Gastrocnemius medialis (tissue), 4 donors: ENCODE measurements at regions not wholly inside any gene's neighbourhood (a gene's known extent, or its start where the extent isn't known, plus 50 kb on each side); places are given as distances from the start of the nearest gene placed in this dataset.

Source experiments
- ATAC-seq, 2 donors: fragments of 150-250 bp; one replicate each; pipeline ENCODE4 v1.9.1; 2016
- DNase-seq, 2 donors: peaks; one replicate each; pipeline ENCODE4 v3.0.0-alpha.2; 2019
- H3K27ac ChIP-seq, 4 donors: fragments of 200-600 bp; sonication (generic); 1 replicate in 1 of 4; 2 replicates in 3 of 4; pipeline ENCODE4 v1.5.1; 2016 to 2018; ENCODE audit warnings: mild to moderate bottlenecking in 2 of 4, moderate library complexity in 1 of 4
- H3K27me3 ChIP-seq, 3 donors: fragments of 200-600 bp; sonication (generic) in 2 of 3; 1 replicate in 1 of 3; 2 replicates in 2 of 3; pipeline versions ENCODE4 v1.5.1 to v1.6.0; 2016 to 2019; ENCODE audit warnings: mild to moderate bottlenecking in 1 of 3, moderate library complexity in 1 of 3
- H3K36me3 ChIP-seq, 2 donors: fragments of 200-600 bp; sonication (generic) in 1 of 2; one replicate each; pipeline ENCODE4 v1.5.1; 2017 to 2018
- H3K4me1 ChIP-seq, 2 donors: fragments of 200-600 bp; sonication (generic) in 1 of 2; one replicate each; pipeline ENCODE4 v1.5.1; 2016 to 2017; ENCODE audit warnings: mild to moderate bottlenecking in 2 of 2
- H3K4me3 ChIP-seq, 4 donors: fragments of 200-600 bp; sonication (generic) in 3 of 4; 1 replicate in 1 of 4; 2 replicates in 3 of 4; pipeline ENCODE4 v1.5.1; 2016 to 2019; ENCODE audit warnings: mild to moderate bottlenecking in 2 of 4
- H3K9me3 ChIP-seq, 3 donors: fragments of 200-600 bp; sonication (generic) in 2 of 3; 1 replicate in 1 of 3; 2 replicates in 2 of 3; pipeline ENCODE4 v1.5.1; 2016 to 2019
- POLR2A ChIP-seq, 2 donors: fragments of 450-650 bp; IDR thresholded peaks; one replicate each; pipeline ENCODE4 v1.6.1; 2017; ENCODE audit warnings: antibody characterized with exemption in 2 of 2, mild to moderate bottlenecking in 2 of 2, moderate library complexity in 2 of 2
- in situ Hi-C, 4 donors: fragments of 200-750 bp; cut with MboI; loops; one replicate each; pipeline versions ENCODE4 v1.15.0 to v1.8.0; 2017; ENCODE audit warnings: low sequenced_read_pairs in 4 of 4
- intact Hi-C: fragments of 100-400 bp; cut with DNase I; formaldehyde crosslinking; loops from one replicate; pipeline ENCODE4 v1.15.1; 2023; ENCODE audit warnings: low total_unique reads
- TF ChIP-seq, protein P1 (sequence below), 5 experiments: fragments of 450-650 bp in 3 of 5; fragments of 200-600 bp in 2 of 5; sonication (generic) in 2 of 5; IDR thresholded peaks in 4 of 5; conservative IDR thresholded peaks in 1 of 5; 1 replicate in 4 of 5; 2 replicates in 1 of 5; pipeline ENCODE4 v1.5.1; 2016 to 2019; ENCODE audit warnings: antibody characterized with exemption in 5 of 5, mild to moderate bottlenecking in 3 of 5, moderate library complexity in 3 of 5

DNA sequence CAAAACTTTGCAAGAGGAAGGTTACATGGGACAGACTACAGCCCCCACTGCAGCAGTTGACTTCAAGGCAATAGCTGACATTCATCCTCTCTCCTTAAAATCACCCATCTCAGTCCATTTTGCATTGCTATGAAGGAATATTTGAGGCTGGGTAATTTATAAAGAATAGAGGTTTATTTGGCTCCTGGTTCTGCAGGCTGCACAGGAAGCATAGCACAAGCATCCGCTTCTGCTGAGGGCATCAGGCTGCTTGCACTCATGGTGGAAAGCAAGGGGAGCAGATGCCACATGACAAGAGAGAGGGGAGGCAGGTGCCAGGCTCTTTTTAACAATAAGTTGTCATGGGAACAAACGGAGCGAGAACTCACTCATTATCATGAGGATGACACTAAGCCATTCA is 646.0 kb downstream of the ZEB2 start:
- in situ Hi-C loops = no loop called here
- Histone ChIP-seq H3K4me3 (no peak overlapping the region), H3K9me3 (peaks cover 0 to 6% (median 0%) of the 10 kb centered on the region in 3 donors), H3K4me1 (no peaks in the 10 kb centered on the region), H3K36me3 (no peaks in the 10 kb centered on the region), H3K27me3 (no peaks in the 10 kb centered on the region), H3K27ac (no peak overlapping the region)
- no peak for TF ChIP-seq POLR2A (IDR thresholded peaks at IDR 0.05)
- TF ChIP-seq, protein P1, sequence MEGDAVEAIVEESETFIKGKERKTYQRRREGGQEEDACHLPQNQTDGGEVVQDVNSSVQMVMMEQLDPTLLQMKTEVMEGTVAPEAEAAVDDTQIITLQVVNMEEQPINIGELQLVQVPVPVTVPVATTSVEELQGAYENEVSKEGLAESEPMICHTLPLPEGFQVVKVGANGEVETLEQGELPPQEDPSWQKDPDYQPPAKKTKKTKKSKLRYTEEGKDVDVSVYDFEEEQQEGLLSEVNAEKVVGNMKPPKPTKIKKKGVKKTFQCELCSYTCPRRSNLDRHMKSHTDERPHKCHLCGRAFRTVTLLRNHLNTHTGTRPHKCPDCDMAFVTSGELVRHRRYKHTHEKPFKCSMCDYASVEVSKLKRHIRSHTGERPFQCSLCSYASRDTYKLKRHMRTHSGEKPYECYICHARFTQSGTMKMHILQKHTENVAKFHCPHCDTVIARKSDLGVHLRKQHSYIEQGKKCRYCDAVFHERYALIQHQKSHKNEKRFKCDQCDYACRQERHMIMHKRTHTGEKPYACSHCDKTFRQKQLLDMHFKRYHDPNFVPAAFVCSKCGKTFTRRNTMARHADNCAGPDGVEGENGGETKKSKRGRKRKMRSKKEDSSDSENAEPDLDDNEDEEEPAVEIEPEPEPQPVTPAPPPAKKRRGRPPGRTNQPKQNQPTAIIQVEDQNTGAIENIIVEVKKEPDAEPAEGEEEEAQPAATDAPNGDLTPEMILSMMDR (IDR thresholded peaks at IDR 0.05 in 4 of 5, conservative IDR thresholded peaks at IDR 0.05 in 1 of 5) = no peak
- no peak for DNase-seq
- no peak for ATAC-seq
- intact Hi-C loops = no loop called here

DNA sequence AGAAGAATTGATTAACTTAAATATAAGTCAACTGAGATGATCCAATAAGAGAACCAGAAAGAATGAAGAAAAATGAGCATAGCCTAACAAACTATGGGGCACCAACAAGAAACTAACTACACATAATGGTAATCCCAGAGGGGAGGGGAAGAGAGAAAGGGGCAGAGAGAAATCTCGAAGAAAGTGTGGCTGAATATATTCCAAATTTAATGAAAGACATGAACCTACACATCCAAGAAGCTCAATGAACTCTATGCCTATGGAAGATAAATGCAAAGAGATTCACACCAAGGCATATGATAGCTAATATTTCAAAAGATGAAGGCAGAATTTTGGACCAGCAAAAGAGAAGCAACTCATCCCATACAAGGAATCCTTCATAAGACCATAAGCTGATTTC is 649.2 kb downstream of the ZEB2 start:
- intact Hi-C loops = no loop called here
- Histone ChIP-seq H3K36me3 (no peaks in the 10 kb centered on the region), H3K27me3 (no peaks in the 10 kb centered on the region), H3K27ac (no peak overlapping the region), H3K9me3 (peaks cover 0 to 6% (median 0%) of the 10 kb centered on the region in 3 donors), H3K4me1 (no peaks in the 10 kb centered on the region), H3K4me3 (no peak overlapping the region)
- TF ChIP-seq POLR2A (IDR thresholded peaks at IDR 0.05) = no peak
- TF ChIP-seq, protein P1 (IDR thresholded peaks at IDR 0.05 in 4 of 5, conservative IDR thresholded peaks at IDR 0.05 in 1 of 5) = no peak
- no peak for ATAC-seq
- DNase-seq = no peak
- in situ Hi-C loops = no loop called here

DNA sequence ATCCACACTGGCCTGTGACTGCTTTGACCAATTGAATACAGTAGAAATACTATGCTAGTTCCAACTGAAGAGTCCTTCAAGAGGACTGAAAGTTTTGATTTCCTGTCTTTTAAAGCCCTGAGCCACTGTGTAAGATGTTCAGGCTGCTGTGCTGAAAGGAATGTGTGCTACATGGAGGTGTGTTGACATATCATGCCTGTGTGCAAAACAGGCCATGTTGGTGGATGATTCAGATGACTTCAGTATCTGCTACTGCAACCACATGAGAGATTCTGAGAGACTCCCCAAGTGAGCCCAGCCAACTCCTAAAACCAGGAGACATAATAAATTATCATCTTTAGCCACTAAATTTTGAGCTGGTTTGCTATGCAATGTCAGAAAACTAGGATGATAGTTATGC is 662.9 kb downstream of the ZEB2 start:
- TF ChIP-seq, protein P1 (IDR thresholded peaks at IDR 0.05 in 4 of 5, conservative IDR thresholded peaks at IDR 0.05 in 1 of 5) = no peak
- no peak for TF ChIP-seq POLR2A (IDR thresholded peaks at IDR 0.05)
- H3K9me3 ChIP-seq = no peaks in the 10 kb centered on the region
- H3K4me3 ChIP-seq = no peak overlapping the region
- DNase-seq (no peak), ATAC-seq (no peak)
- no peaks in the 10 kb centered on the region for H3K36me3 ChIP-seq
- H3K27ac ChIP-seq = no peak overlapping the region
- no peaks in the 10 kb centered on the region for H3K4me1 ChIP-seq
- no peaks in the 10 kb centered on the region for H3K27me3 ChIP-seq
- in situ Hi-C loops (no loop called here), intact Hi-C loops (no loop called here)

DNA sequence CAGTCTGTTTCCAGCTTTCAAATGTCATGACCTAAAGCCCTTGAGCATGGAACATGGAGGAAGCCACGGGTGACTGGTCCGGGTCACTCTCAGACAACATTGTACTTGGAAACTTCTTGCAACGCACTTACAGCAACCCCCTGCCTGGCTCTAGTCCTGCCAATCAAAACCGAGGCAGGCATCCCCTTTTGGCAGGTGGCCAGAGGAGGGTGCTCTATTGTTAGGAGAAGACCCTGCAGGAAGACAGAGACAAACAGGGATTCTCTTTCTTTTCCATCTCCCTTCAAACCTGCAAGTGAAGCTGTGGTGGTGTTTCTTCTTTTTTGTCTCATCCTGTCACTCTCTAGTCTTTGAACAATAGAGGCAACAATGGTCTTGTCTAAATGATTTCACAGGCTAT is 667.2 kb downstream of the ZEB2 start:
- no peaks in the 10 kb centered on the region for H3K4me1 ChIP-seq
- intact Hi-C loops (no loop called here), in situ Hi-C loops (no loop called here)
- no peaks in the 10 kb centered on the region for H3K9me3 ChIP-seq
- no peak overlapping the region for H3K27ac ChIP-seq
- no peaks in the 10 kb centered on the region for H3K27me3 ChIP-seq
- no peak for ATAC-seq
- no peak for DNase-seq
- no peak for TF ChIP-seq POLR2A (IDR thresholded peaks at IDR 0.05)
- TF ChIP-seq, protein P1 (IDR thresholded peaks at IDR 0.05 in 4 of 5, conservative IDR thresholded peaks at IDR 0.05 in 1 of 5) = no peak
- no peak overlapping the region for H3K4me3 ChIP-seq
- H3K36me3 ChIP-seq = no peaks in the 10 kb centered on the region

DNA sequence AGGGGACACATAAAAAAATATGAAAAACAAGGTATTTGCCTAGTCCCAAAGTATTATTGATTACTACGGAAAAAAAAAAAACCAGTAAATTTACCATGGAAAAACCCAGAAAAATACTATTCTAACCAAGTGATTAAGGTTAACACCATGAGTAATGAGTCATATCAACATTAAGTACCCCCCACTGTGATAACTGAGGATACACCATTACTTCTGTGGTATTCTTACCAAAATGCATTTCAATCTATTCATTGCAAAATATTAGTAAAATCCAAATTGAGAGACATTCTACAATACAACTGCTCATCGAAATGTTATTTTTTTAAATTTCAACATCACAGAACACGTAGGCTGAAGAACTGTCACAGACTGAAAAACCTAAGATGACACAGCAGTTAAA is 669.8 kb downstream of the ZEB2 start:
- H3K9me3 ChIP-seq = no peaks in the 10 kb centered on the region
- in situ Hi-C loops = no loop called here
- H3K4me1 ChIP-seq = no peaks in the 10 kb centered on the region
- no peak for DNase-seq
- no peak overlapping the region for H3K4me3 ChIP-seq
- TF ChIP-seq POLR2A (IDR thresholded peaks at IDR 0.05) = no peak
- TF ChIP-seq, protein P1 (IDR thresholded peaks at IDR 0.05 in 4 of 5, conservative IDR thresholded peaks at IDR 0.05 in 1 of 5) = no peak
- intact Hi-C loops = no loop called here
- H3K27me3 ChIP-seq = no peaks in the 10 kb centered on the region
- no peak overlapping the region for H3K27ac ChIP-seq
- no peak for ATAC-seq
- H3K36me3 ChIP-seq = no peaks in the 10 kb centered on the region
